ENCODE measurements at regions not wholly inside any gene's neighbourhood (a gene's known extent, or its start where the extent isn't known, plus 50 kb on each side); places are given as distances from the start of the nearest gene placed in this dataset.
A peak's percentile ranks its signal among the peaks of the same experiment; 100 is the strongest.

DNA sequence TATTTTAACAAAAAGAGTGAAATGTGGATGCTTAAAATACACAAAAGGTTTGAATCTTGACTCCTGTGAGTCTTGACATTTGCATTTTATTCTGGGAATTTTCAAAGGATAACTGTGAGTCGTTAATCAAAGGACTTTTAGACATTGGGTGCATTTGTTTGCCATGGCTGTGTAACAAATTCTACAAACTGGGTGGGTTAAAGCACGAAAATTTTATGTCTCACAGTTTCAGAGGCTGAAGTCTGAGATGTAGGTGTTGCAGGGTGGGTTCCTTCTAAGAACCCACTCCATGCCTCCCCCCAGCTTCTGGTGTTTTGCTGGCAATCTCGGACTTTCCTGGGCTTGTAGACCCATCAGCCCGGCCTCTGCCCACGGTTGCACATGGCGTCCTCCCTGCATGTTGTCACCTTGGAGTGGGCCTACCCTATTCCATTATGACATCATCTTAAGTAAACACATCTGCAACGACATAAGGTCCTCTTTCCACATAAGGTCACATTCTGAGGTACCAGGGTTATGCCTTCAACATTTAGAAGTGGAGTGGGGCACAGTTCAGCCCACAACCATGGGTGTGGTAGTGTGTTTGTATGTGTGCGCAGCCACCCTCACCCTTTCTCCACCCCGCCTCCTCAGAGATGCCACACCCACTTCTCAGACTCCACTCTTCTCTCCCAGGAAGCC lies 113.1 kb downstream of the FOXA2 start:
- Mint-ChIP-seq H3K4me3 (ENCODE audit: unreplicated experiment) (no peak overlapping the region), H3K4me1 (ENCODE audit: low read depth, unreplicated experiment) (peaks cover 11% of the 10 kb centered on the region), H3K9me3 (ENCODE audit: unreplicated experiment) (peaks cover 10% of the 10 kb centered on the region), H3K27me3 (ENCODE audit: insufficient read depth, unreplicated experiment) (no peaks in the 10 kb centered on the region), H3K27ac (ENCODE audit: unreplicated experiment) (peak overlapping the region; percentile 28), H3K36me3 (ENCODE audit: insufficient read depth, unreplicated experiment) (no peaks in the 10 kb centered on the region)
- ChIA-PET POLR2A (interaction anchor here (0.9 to 1.0 kb wide), 3 partner anchors 53 to 114 kb away, joined by 3 to 4 read pairs (median 4); no protein-coding TSS in a partner anchor), CTCF (interaction anchor here (0.8 kb wide), 1 partner anchor 19 kb away, joined by 5 read pairs; no protein-coding TSS in a partner anchor)
- H3K36me3 ChIP-seq (ENCODE audit: control insufficient read depth, insufficient read depth, low read length), result no peaks in the 10 kb centered on the region
- intact Hi-C loops (cut with micrococcal nuclease; ENCODE audit: unreplicated experiment), result loop anchor here (2.0 to 5.0 kb wide), 4 partner anchors 18 to 211 kb away; partner anchors contain the start of gene FOXA2
- H3K4me3 ChIP-seq (ENCODE audit: low read depth, low read length), result no peak overlapping the region
- BruUV-seq (replicated peaks), result no TSS peak
- DNase-seq, result peak in 1 of 2 experiments; percentile 29
- peaks cover 17% of the 10 kb centered on the region for H3K4me1 ChIP-seq
- TF ChIP-seq CTCF (IDR thresholded peaks at IDR 0.05; ENCODE audit: insufficient read depth in 1 of 2, low read depth in 1 of 2, low read length in 1 of 2, severe bottlenecking in 1 of 2, unreplicated experiment in 1 of 2), result no peak
- no peaks in the 10 kb centered on the region for H3K27me3 ChIP-seq (replicated peaks; ENCODE audit: control insufficient read depth, insufficient read depth, low read length)
- no peaks in the 10 kb centered on the region for H3K9me3 ChIP-seq

GRCh38 chr20:22470620-22471026 lies 113.7 kb downstream of the FOXA2 start:
- DNase-seq, result peak in 1 of 2 experiments; percentile 36
- H3K4me1 ChIP-seq, result peaks cover 21% of the 10 kb centered on the region
- ChIA-PET POLR2A (interaction anchor here (0.9 to 1.0 kb wide), 4 partner anchors 20 to 114 kb away, joined by 3 to 4 read pairs (median 4); no protein-coding TSS in a partner anchor), CTCF (interaction anchor here (0.8 kb wide), 1 partner anchor 20 kb away, joined by 5 read pairs; no protein-coding TSS in a partner anchor)
- H3K27me3 ChIP-seq (replicated peaks; ENCODE audit: control insufficient read depth, insufficient read depth, low read length), result no peaks in the 10 kb centered on the region
- no peaks in the 10 kb centered on the region for H3K36me3 ChIP-seq (ENCODE audit: control insufficient read depth, insufficient read depth, low read length)
- no peak for TF ChIP-seq CTCF (IDR thresholded peaks at IDR 0.05; ENCODE audit: insufficient read depth in 1 of 2, low read depth in 1 of 2, low read length in 1 of 2, severe bottlenecking in 1 of 2, unreplicated experiment in 1 of 2)
- Mint-ChIP-seq H3K4me1 (ENCODE audit: low read depth, unreplicated experiment) (peaks cover 15% of the 10 kb centered on the region), H3K4me3 (ENCODE audit: unreplicated experiment) (no peak overlapping the region), H3K27me3 (ENCODE audit: insufficient read depth, unreplicated experiment) (no peaks in the 10 kb centered on the region), H3K27ac (ENCODE audit: unreplicated experiment) (peak overlapping the region; percentile 28), H3K36me3 (ENCODE audit: insufficient read depth, unreplicated experiment) (no peaks in the 10 kb centered on the region), H3K9me3 (ENCODE audit: unreplicated experiment) (peaks cover 10% of the 10 kb centered on the region)
- H3K4me3 ChIP-seq (ENCODE audit: low read depth, low read length), result no peak overlapping the region
- BruUV-seq (replicated peaks), result no TSS peak
- intact Hi-C loops (cut with micrococcal nuclease; ENCODE audit: unreplicated experiment), result loop anchor here (1.0 to 5.0 kb wide), 6 partner anchors 18 to 212 kb away; partner anchors contain the start of gene FOXA2
- no peaks in the 10 kb centered on the region for H3K9me3 ChIP-seq

GRCh38 chr20:22466447-22467171 lies 117.8 kb downstream of the FOXA2 start:
- peaks cover 3% of the 10 kb centered on the region for H3K9me3 Mint-ChIP-seq (ENCODE audit: unreplicated experiment)
- ChIA-PET CTCF (no interaction called here), POLR2A (no interaction called here)
- no peaks in the 10 kb centered on the region for H3K36me3 ChIP-seq (ENCODE audit: control insufficient read depth, insufficient read depth, low read length)
- H3K27me3 Mint-ChIP-seq (ENCODE audit: insufficient read depth, unreplicated experiment), result no peaks in the 10 kb centered on the region
- no peak for TF ChIP-seq CTCF (IDR thresholded peaks at IDR 0.05; ENCODE audit: insufficient read depth in 1 of 2, low read depth in 1 of 2, low read length in 1 of 2, severe bottlenecking in 1 of 2, unreplicated experiment in 1 of 2)
- H3K27me3 ChIP-seq (replicated peaks; ENCODE audit: control insufficient read depth, insufficient read depth, low read length), result no peaks in the 10 kb centered on the region
- peaks cover 17% of the 10 kb centered on the region for H3K4me1 Mint-ChIP-seq (ENCODE audit: low read depth, unreplicated experiment)
- no peaks in the 10 kb centered on the region for H3K9me3 ChIP-seq
- DNase-seq, result no peak
- no peaks in the 10 kb centered on the region for H3K36me3 Mint-ChIP-seq (ENCODE audit: insufficient read depth, unreplicated experiment)
- no TSS peak for BruUV-seq (replicated peaks)
- H3K4me3 Mint-ChIP-seq (ENCODE audit: unreplicated experiment), result no peak overlapping the region
- H3K27ac Mint-ChIP-seq (ENCODE audit: unreplicated experiment), result no peak overlapping the region
- H3K4me1 ChIP-seq, result peaks cover 23% of the 10 kb centered on the region
- intact Hi-C loops (cut with micrococcal nuclease; ENCODE audit: unreplicated experiment), result no loop called here
- H3K4me3 ChIP-seq (ENCODE audit: low read depth, low read length), result no peak overlapping the region

Measured in Caco-2 (cell line).